T-cell (primary cell): ENCODE measurements at regions not wholly inside any gene's neighbourhood (a gene's known extent, or its start where the extent isn't known, plus 50 kb on each side); places are given as distances from the start of the nearest gene placed in this dataset.
"Not testable (repeated sequence)": the region's sequence is repeated elsewhere in the genome, so short reads cannot be mapped to it uniquely, and the experiment has no call there.

Experiments used
- ATAC-seq, 4 experiments: fragments of 200-7000 bp in 3 of 4; fragments of 150-1000 bp in 1 of 4; cut with Tn5 transposase; replicated peaks in 1 of 4; 1 replicate in 3 of 4; 2 replicates in 1 of 4; pipeline ENCODE4 v1.10.0; 2021; ENCODE audit warnings: moderate library complexity in 3 of 4, mild to moderate bottlenecking in 2 of 4, moderate number of reproducible peaks in 1 of 4
- CTCF ChIA-PET, 2 donors: fragments of 300-600 bp; sonication (Branson Sonifier 250); formaldehyde crosslinking; loops; one replicate each; lab custom pipeline; 2022; ENCODE audit warnings: antibody characterized with exemption in 2 of 2; lab: Charles Lee
- POLR2A ChIA-PET, 2 donors: fragments of 300-600 bp; sonication (Branson Sonifier 250); formaldehyde crosslinking; loops; one replicate each; lab custom pipeline; 2022; ENCODE audit warnings: antibody characterized with exemption in 2 of 2; lab: Charles Lee
- DNase-seq, 35 experiments: peaks; one replicate each; pipeline versions ENCODE4 v3.0.0 to v3.0.0-alpha.2; 2013 to 2023
- H3K27ac ChIP-seq: one replicate; pipeline ENCODE4 v1.5.1; 2013; ENCODE audit warnings: low read length
- H3K27me3 ChIP-seq, 2 experiments: replicated peaks in 1 of 2; 1 replicate in 1 of 2; 2 replicates in 1 of 2; pipeline versions ENCODE4 v1.6.1 to v1.7.0; 2013; ENCODE audit warnings: low read length in 1 of 2, mixed read lengths in 1 of 2; ENCODE audit not compliant: control insufficient read depth in 2 of 2, insufficient read depth in 2 of 2; ENCODE audit errors: extremely low read depth in 1 of 2
- H3K36me3 ChIP-seq, 2 donors: 1 replicate in 1 of 2; 2 replicates in 1 of 2; pipeline versions ENCODE4 v1.6.1 to v1.7.0; 2013; ENCODE audit warnings: low read length in 1 of 2; ENCODE audit not compliant: control insufficient read depth in 2 of 2, insufficient read depth in 1 of 2; ENCODE audit errors: extremely low read depth in 1 of 2
- H3K4me1 ChIP-seq, 2 experiments: 1 replicate in 1 of 2; 2 replicates in 1 of 2; pipeline versions ENCODE4 v1.6.1 to v1.7.0; 2013; ENCODE audit warnings: low read length in 2 of 2, mixed read lengths in 1 of 2; ENCODE audit not compliant: insufficient read depth in 2 of 2, control insufficient read depth in 1 of 2; ENCODE audit errors: extremely low read depth in 1 of 2
- H3K4me3 ChIP-seq, 2 donors: 1 replicate in 1 of 2; 2 replicates in 1 of 2; pipeline versions ENCODE4 v1.5.1 to v1.7.0; 2013; ENCODE audit warnings: mild to moderate bottlenecking in 2 of 2, low read length in 1 of 2, moderate library complexity in 1 of 2; ENCODE audit not compliant: control insufficient read depth in 1 of 2; ENCODE audit errors: extremely low read depth in 1 of 2
- H3K9me3 ChIP-seq: 2 replicates; pipeline ENCODE4 v1.7.0; 2013
- H3K27ac Mint-ChIP-seq, 2 donors: one replicate each; pipeline ENCODE4 v1.8.0; 2020 to 2021; ENCODE audit warnings: mild to moderate bottlenecking in 2 of 2, mixed read lengths in 2 of 2
- H3K27me3 Mint-ChIP-seq, 2 donors: one replicate each; pipeline ENCODE4 v1.8.0; 2021 to 2022; ENCODE audit warnings: mixed read lengths in 2 of 2
- H3K36me3 Mint-ChIP-seq: one replicate; pipeline ENCODE4 v1.8.0; 2021; ENCODE audit warnings: mixed read lengths
- H3K4me1 Mint-ChIP-seq, 3 donors: one replicate each; pipeline ENCODE4 v1.8.0; 2020 to 2022; ENCODE audit warnings: mixed read lengths in 3 of 3, mild to moderate bottlenecking in 1 of 3
- H3K4me3 Mint-ChIP-seq, 3 donors: one replicate each; pipeline ENCODE4 v1.8.0; 2020 to 2022; ENCODE audit warnings: mild to moderate bottlenecking in 3 of 3, mixed read lengths in 3 of 3, moderate library complexity in 3 of 3
- H3K9me3 Mint-ChIP-seq, 3 donors: one replicate each; pipeline ENCODE4 v1.8.0; 2020 to 2022; ENCODE audit warnings: mixed read lengths in 3 of 3
- WGBS: methylation state at CpG from one replicate; pipeline ENCODE4 v1.1.5; 2013; ENCODE audit warnings: missing lambda C conversion rate; ENCODE audit not compliant: insufficient coverage; 5-methylcytosine and 5-hydroxymethylcytosine counted together

GRCh38 chr17:53765609-53766008 lies 57.1 kb upstream of the KIF2B start:
- no peaks in the 10 kb centered on the region for H3K36me3 Mint-ChIP-seq
- Histone ChIP-seq H3K4me3 (no peak overlapping the region), H3K9me3 (no peaks in the 10 kb centered on the region), H3K27me3 (no peaks in the 10 kb centered on the region), H3K27ac (no peak overlapping the region), H3K36me3 (no peaks in the 10 kb centered on the region), H3K4me1 (no peaks in the 10 kb centered on the region)
- no peaks in the 10 kb centered on the region for H3K27me3 Mint-ChIP-seq
- CTCF ChIA-PET, result interaction anchor here in 1 of 2 donors (0.7 kb wide), 1 partner anchor 24 kb away, joined by 5 read pairs; no protein-coding TSS in a partner anchor
- ATAC-seq, result no peak
- H3K9me3 Mint-ChIP-seq, result peaks cover 11 to 22% (median 12%) of the 10 kb centered on the region in 3 donors
- POLR2A ChIA-PET, result no interaction called here
- no peak overlapping the region for H3K27ac Mint-ChIP-seq
- H3K4me3 Mint-ChIP-seq, result no peak overlapping the region
- DNase-seq, result no peak
- WGBS, result no CpG with 5 or more reads among the region's 1 CpG
- H3K4me1 Mint-ChIP-seq, result no peaks in the 10 kb centered on the region

DNA sequence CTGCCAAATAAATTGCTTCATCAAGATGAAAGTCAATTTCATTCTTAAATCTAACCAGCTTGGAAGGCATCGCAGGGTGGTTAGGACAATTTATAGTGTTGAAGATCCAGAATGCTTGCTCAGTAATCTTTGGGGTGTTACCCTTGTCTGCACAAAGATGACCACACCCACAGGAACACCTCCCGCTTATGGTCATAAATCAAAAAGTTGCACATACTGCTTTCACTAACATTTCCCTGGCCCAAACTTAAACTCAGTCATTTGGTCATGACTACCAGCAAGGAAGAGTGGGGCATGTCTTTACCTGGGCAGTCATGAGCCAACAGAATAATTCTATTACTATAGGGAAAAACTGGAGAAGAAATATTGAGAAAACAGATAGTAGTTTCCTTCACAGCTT lies 57.6 kb upstream of the KIF2B start:
- no CpG with 5 or more reads among the region's 2 CpGs for WGBS
- CTCF ChIA-PET, result interaction anchor here in 1 of 2 donors (0.7 kb wide), 1 partner anchor 24 kb away, joined by 5 read pairs; no protein-coding TSS in a partner anchor

DNA sequence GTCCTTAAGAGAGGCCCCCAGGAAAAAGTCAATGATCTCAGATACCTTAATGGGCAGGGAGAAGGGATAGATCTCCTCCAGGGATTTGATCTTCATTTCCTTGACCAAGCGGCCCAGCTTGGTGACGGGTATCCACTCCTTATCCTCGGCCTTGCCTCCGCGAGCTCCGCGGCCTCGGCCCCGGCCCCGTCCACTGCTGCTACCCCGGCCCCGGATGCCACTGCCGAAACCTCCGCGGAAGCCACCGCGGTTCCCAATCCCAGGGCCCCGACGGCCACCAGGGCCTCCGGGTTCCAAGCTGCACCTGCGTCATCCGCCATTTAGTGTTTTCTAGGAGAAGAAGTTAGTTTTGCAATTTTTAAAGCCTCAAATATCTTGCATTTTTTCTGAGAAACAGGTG lies 65.2 kb upstream of the KIF2B start:
- no peak overlapping the region for H3K27ac ChIP-seq
- no peaks in the 10 kb centered on the region for H3K4me1 Mint-ChIP-seq
- ChIA-PET CTCF (no interaction called here), POLR2A (no interaction called here)
- no peaks in the 10 kb centered on the region for H3K27me3 Mint-ChIP-seq
- 96% methylated on average over 14 of the region's 22 CpGs for WGBS
- no peak for ATAC-seq
- no peak overlapping the region for H3K4me3 Mint-ChIP-seq
- no peaks in the 10 kb centered on the region for H3K36me3 Mint-ChIP-seq
- H3K9me3 Mint-ChIP-seq, result peaks cover 0 to 3% (median 0%) of the 10 kb centered on the region in 3 donors
- no peak for DNase-seq
- no peaks in the 10 kb centered on the region for H3K36me3 ChIP-seq
- H3K4me3 ChIP-seq, result no peak overlapping the region
- H3K9me3 ChIP-seq, result no peaks in the 10 kb centered on the region
- H3K27ac Mint-ChIP-seq, result no peak overlapping the region
- H3K4me1 ChIP-seq, result no peaks in the 10 kb centered on the region
- no peaks in the 10 kb centered on the region for H3K27me3 ChIP-seq

More for the DNA sequence above, 57.6 kb upstream of the KIF2B start:
- H3K4me3 ChIP-seq, result no peak overlapping the region
- H3K27me3 ChIP-seq, result no peaks in the 10 kb centered on the region
- Mint-ChIP-seq H3K4me1 (no peaks in the 10 kb centered on the region), H3K4me3 (no peak overlapping the region), H3K9me3 (peaks cover 11 to 22% (median 12%) of the 10 kb centered on the region in 3 donors), H3K36me3 (no peaks in the 10 kb centered on the region), H3K27me3 (no peaks in the 10 kb centered on the region), H3K27ac (no peak overlapping the region)
- ATAC-seq (no peak), DNase-seq (no peak)
- H3K9me3 ChIP-seq, result no peaks in the 10 kb centered on the region
- H3K27ac ChIP-seq, result no peak overlapping the region
- POLR2A ChIA-PET, result no interaction called here
- no peaks in the 10 kb centered on the region for H3K36me3 ChIP-seq
- H3K4me1 ChIP-seq, result no peaks in the 10 kb centered on the region

DNA sequence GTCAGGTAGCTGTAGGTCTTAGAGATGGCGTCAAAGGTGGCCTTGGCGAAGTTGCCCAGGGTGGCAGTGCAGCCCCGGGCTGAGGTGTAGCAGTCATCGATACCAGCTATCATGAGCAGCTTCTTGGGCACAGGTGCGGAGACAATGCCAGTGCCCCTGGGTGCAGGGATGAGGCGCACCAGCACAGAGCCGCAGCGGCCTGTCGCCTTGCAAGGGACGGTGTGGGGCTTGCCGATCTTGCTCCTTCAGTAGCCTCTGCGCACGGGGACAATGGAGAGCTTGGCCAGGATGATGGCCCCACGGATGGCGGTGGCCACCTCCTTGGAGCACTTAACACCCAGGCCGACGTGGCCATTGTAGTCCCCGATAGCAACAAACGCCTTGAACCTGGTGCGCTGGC lies 65.6 kb upstream of the KIF2B start:
- H3K27ac Mint-ChIP-seq, H3K4me1 ChIP-seq, H3K9me3 ChIP-seq, DNase-seq, CTCF ChIA-PET, H3K4me3 ChIP-seq, H3K27ac ChIP-seq, H3K36me3 Mint-ChIP-seq, H3K4me1 Mint-ChIP-seq, H3K36me3 ChIP-seq, H3K4me3 Mint-ChIP-seq, H3K27me3 Mint-ChIP-seq, ATAC-seq, POLR2A ChIA-PET, H3K27me3 ChIP-seq, H3K9me3 Mint-ChIP-seq: not testable (repeated sequence)
- 95% methylated on average over 10 of the region's 20 CpGs for WGBS

GRCh38 chr17:53749178-53749577 lies 73.5 kb upstream of the KIF2B start:
- no peak overlapping the region for H3K27ac ChIP-seq
- WGBS, result no CpG with 5 or more reads among the region's 1 CpG
- Mint-ChIP-seq H3K4me3 (no peak overlapping the region), H3K36me3 (no peaks in the 10 kb centered on the region), H3K4me1 (no peaks in the 10 kb centered on the region), H3K27ac (no peak overlapping the region), H3K27me3 (no peaks in the 10 kb centered on the region), H3K9me3 (peaks cover 0 to 9% (median 0%) of the 10 kb centered on the region in 3 donors)
- H3K9me3 ChIP-seq, result peaks cover 2% of the 10 kb centered on the region
- no peaks in the 10 kb centered on the region for H3K4me1 ChIP-seq
- CTCF ChIA-PET, result no interaction called here
- DNase-seq, result no peak
- H3K4me3 ChIP-seq, result no peak overlapping the region
- H3K36me3 ChIP-seq, result no peaks in the 10 kb centered on the region
- POLR2A ChIA-PET, result no interaction called here
- ATAC-seq, result no peak
- H3K27me3 ChIP-seq, result no peaks in the 10 kb centered on the region

- 73% methylated on average over 4 of the region's 11 CpGs for WGBS
- H3K27me3 Mint-ChIP-seq, ATAC-seq, H3K27ac ChIP-seq, H3K4me1 Mint-ChIP-seq, H3K9me3 ChIP-seq, H3K27me3 ChIP-seq, H3K4me1 ChIP-seq, DNase-seq, CTCF ChIA-PET, H3K36me3 ChIP-seq, H3K4me3 ChIP-seq, H3K36me3 Mint-ChIP-seq, POLR2A ChIA-PET, H3K27ac Mint-ChIP-seq, H3K4me3 Mint-ChIP-seq, H3K9me3 Mint-ChIP-seq: not testable (repeated sequence)
These were observed 74.4 kb upstream of the KIF2B start for GRCh38 chr17:53748159-53748820.

GRCh38 chr17:53740312-53740711 lies 82.4 kb upstream of the KIF2B start:
- CTCF ChIA-PET, result no interaction called here

More at GRCh38 chr17:53740312-53740711, 82.4 kb upstream of the KIF2B start:
- no CpG with 5 or more reads among the region's 1 CpG for WGBS
- Mint-ChIP-seq H3K4me1 (no peaks in the 10 kb centered on the region), H3K4me3 (no peak overlapping the region), H3K27me3 (no peaks in the 10 kb centered on the region), H3K9me3 (peaks cover 4 to 28% (median 16%) of the 10 kb centered on the region in 3 donors), H3K27ac (no peak overlapping the region), H3K36me3 (no peaks in the 10 kb centered on the region)
- Histone ChIP-seq H3K36me3 (no peaks in the 10 kb centered on the region), H3K27ac (no peak overlapping the region), H3K27me3 (no peaks in the 10 kb centered on the region), H3K4me1 (no peaks in the 10 kb centered on the region), H3K4me3 (no peak overlapping the region), H3K9me3 (no peaks in the 10 kb centered on the region)
- no peak for DNase-seq
- no peak for ATAC-seq
- POLR2A ChIA-PET, result no interaction called here
